Erythroblast (primary cell): ENCODE measurements at regions not wholly inside any gene's neighbourhood (a gene's known extent, or its start where the extent isn't known, plus 50 kb on each side); places are given as distances from the start of the nearest gene placed in this dataset.
"Not testable (repeated sequence)": the region's sequence is repeated elsewhere in the genome, so short reads cannot be mapped to it uniquely, and the experiment has no call there.

Experiments
- GATA1 ChIP-seq: IDR thresholded peaks from 2 replicates; pipeline ENCODE4 v1.6.1; 2011; ENCODE audit warnings: low read depth, mild to moderate bottlenecking, control low read depth, low read length, moderate library complexity
- POLR2A ChIP-seq: IDR thresholded peaks from 2 replicates; pipeline ENCODE4 v1.6.1; 2011; ENCODE audit warnings: mild to moderate bottlenecking, low read length

GRCh38 chrX:89759076-89759685 lies 162.5 kb upstream of the TGIF2LX start:
- TF ChIP-seq POLR2A, GATA1: not testable (repeated sequence)
